ENCODE measurements at regions not wholly inside any gene's neighbourhood (a gene's known extent, or its start where the extent isn't known, plus 50 kb on each side); places are given as distances from the start of the nearest gene placed in this dataset.

GRCh38 chr17:77610518-77610893 is 348.0 kb upstream of the TNRC6C start:
- H3K4me3 ChIP-seq: no peak overlapping the region
- POLR2A ChIA-PET: interaction anchor here (0.7 to 1.2 kb wide), 4 partner anchors 10 to 368 kb away, joined by 3 to 4 read pairs (median 4); no protein-coding TSS in a partner anchor
- 46% methylated on average over 5 of the region's 5 CpGs for WGBS (ENCODE audit: insufficient coverage, low coverage, missing lambda C conversion rate)
- TF ChIP-seq ARID4B (CRISPR knock-in tag; IDR thresholded peaks at IDR 0.05): 0 out of 2 replicates have a peak, but pooled peaks have one; percentile 14
- TF ChIP-seq, protein P1, sequence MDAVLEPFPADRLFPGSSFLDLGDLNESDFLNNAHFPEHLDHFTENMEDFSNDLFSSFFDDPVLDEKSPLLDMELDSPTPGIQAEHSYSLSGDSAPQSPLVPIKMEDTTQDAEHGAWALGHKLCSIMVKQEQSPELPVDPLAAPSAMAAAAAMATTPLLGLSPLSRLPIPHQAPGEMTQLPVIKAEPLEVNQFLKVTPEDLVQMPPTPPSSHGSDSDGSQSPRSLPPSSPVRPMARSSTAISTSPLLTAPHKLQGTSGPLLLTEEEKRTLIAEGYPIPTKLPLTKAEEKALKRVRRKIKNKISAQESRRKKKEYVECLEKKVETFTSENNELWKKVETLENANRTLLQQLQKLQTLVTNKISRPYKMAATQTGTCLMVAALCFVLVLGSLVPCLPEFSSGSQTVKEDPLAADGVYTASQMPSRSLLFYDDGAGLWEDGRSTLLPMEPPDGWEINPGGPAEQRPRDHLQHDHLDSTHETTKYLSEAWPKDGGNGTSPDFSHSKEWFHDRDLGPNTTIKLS (IDR thresholded peaks at IDR 0.05; ENCODE audit: borderline replicate concordance, low read depth): no peak
- peak; percentile 2; the same call in 1 of the 2 replicates for TF ChIP-seq TFAP4 (CRISPR knock-in tag; IDR thresholded peaks at IDR 0.05; ENCODE audit: borderline replicate concordance)
- TF ChIP-seq, protein P2, sequence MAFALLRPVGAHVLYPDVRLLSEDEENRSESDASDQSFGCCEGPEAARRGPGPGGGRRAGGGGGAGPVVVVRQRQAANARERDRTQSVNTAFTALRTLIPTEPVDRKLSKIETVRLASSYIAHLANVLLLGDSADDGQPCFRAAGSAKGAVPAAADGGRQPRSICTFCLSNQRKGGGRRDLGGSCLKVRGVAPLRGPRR (CRISPR knock-in tag; IDR thresholded peaks at IDR 0.05): no peak
- 0 out of 2 replicates have a peak, but pooled peaks have one; percentile 2 for TF ChIP-seq FOXM1 (IDR thresholded peaks at IDR 0.05; ENCODE audit: low read depth)
- TF ChIP-seq FOXM1 (CRISPR knock-in tag; IDR thresholded peaks at IDR 0.05; ENCODE audit: low read depth): no peak
- no peak for TF ChIP-seq NCOA2 (IDR thresholded peaks at IDR 0.05; ENCODE audit: partially characterized antibody in 2 of 2)
- no peak for TF ChIP-seq SMARCA5 (IDR thresholded peaks at IDR 0.05)
- TF ChIP-seq, protein P3, sequence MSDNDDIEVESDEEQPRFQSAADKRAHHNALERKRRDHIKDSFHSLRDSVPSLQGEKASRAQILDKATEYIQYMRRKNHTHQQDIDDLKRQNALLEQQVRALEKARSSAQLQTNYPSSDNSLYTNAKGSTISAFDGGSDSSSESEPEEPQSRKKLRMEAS (CRISPR knock-in tag; IDR thresholded peaks at IDR 0.05): no peak
- TF ChIP-seq HEY1 (CRISPR knock-in tag; IDR thresholded peaks at IDR 0.05; ENCODE audit: borderline replicate concordance): no peak
- TF ChIP-seq NFXL1 (CRISPR knock-in tag; IDR thresholded peaks at IDR 0.05): no peak

More at GRCh38 chr17:77610518-77610893, 348.0 kb upstream of the TNRC6C start:
- BruUV-seq (replicated peaks): no TSS peak
- no peaks in the 10 kb centered on the region for H3K79me2 ChIP-seq (ENCODE audit: control insufficient read depth, insufficient read depth, low read length)
- H2AFZ ChIP-seq (ENCODE audit: low read depth, low read length): no peak overlapping the region
- DNase-seq (ENCODE audit: extremely low read depth in 1 of 4, low spot score in 3 of 4) (no peak), FAIRE-seq (no peak), ATAC-seq (no peak)
- H3K36me3 ChIP-seq (ENCODE audit: control insufficient read depth, insufficient read depth, low read length): no peaks in the 10 kb centered on the region
- peaks cover 44 to 79% of the 10 kb centered on the region in 2 experiments for H3K27me3 ChIP-seq (ENCODE audit: control insufficient read depth in 2 of 2, insufficient read depth in 2 of 2, low read length in 2 of 2)
- no peak overlapping the region for H3K9ac ChIP-seq (ENCODE audit: insufficient read depth in 1 of 2, low read depth in 2 of 2, low read length in 2 of 2)
- CTCF ChIA-PET (ENCODE audit: low intra/inter-chr PET ratio): no interaction called here
- H3K27ac ChIP-seq (ENCODE audit: extremely low read depth, low read depth, low read length): no peak overlapping the region
- intact Hi-C loops (cut with micrococcal nuclease): no loop called here
- H3K9me1 ChIP-seq (ENCODE audit: control insufficient read depth, insufficient read depth, low read length): no peaks in the 10 kb centered on the region
- peaks cover 0 to 8% of the 10 kb centered on the region in 2 experiments; a peak in 3 of 5 replicates for H3K4me1 ChIP-seq (replicated peaks in 1 of 2; ENCODE audit: control insufficient read depth in 2 of 2, insufficient read depth in 2 of 2, low read length in 2 of 2)
- peak overlapping the region; percentile 32; the same call in 1 of the 2 replicates for H3K4me2 ChIP-seq (ENCODE audit: insufficient read depth, low read length)
- in situ Hi-C loops (cut with MboI): no loop called here
- no peaks in the 10 kb centered on the region for H3K9me3 ChIP-seq (replicated peaks; ENCODE audit: control insufficient read depth, insufficient read depth, low read depth, low read length)
- peaks cover 3% of the 10 kb centered on the region; the same call in 1 of the 2 replicates for H4K20me1 ChIP-seq (replicated peaks; ENCODE audit: control insufficient read depth, insufficient read depth, low read length)
